Caki2 (cell line): ENCODE measurements at regions not wholly inside any gene's neighbourhood (a gene's known extent, or its start where the extent isn't known, plus 50 kb on each side); places are given as distances from the start of the nearest gene placed in this dataset.
"Not testable (repeated sequence)": the region's sequence is repeated elsewhere in the genome, so short reads cannot be mapped to it uniquely, and the experiment has no call there.

Experiments
- DNase-seq: peaks from one replicate; pipeline ENCODE4 v3.0.0-alpha.2; 2015; ENCODE audit warnings: low read depth
- in situ Hi-C: cut with HindIII; loops from 2 replicates; pipeline ENCODE4 v1.10.0; 2016; ENCODE audit warnings: low sequenced_read_pairs, low pct_unique_long_range_greater_than_20kb, mixed read lengths

DNA sequence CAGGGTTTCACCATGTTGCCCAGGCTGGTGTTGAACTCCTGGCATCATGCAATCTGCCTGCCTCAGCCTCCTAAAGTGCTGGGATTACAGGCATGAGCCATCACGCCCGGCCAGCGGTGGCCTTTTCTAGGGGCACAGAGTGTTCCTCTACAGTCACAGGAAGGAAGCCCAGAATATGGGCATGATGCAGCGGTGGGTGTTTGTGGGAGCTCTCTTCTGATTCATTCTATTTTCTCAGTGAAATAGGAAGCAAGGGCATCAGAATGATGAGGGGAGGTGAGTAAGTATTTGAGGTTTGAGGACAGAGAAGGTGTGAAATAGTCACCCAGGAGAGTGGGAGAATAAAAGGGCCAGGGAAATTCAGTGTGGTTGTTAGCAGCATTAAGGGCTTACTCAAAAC is 70.3 kb upstream of the PSME4 start:
- in situ Hi-C loops = no loop called here
- no peak for DNase-seq

DNA sequence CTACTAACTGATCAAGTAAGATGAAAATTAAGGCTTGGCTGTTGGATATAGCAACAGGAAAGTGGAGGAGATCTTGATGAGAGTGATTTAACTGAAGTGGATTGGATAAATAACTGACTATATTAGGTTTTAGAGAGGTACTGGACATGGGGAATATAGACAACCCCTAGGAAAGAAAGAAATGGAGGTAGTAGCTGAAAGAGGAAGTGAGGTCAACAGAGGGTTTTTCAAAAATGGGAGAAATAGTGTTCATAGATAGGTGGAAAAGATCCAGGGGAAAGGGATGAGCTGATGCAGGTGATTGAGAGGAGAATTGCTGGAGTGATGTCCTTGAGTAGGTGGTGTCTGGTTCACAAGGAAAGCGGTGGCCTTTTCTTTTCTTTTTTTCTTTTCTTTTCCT is 69.9 kb upstream of the PSME4 start:
- no peak for DNase-seq
- in situ Hi-C loops = no loop called here

GRCh38 chr2:54040250-54040649 is 69.5 kb upstream of the PSME4 start:
- DNase-seq = no peak
- in situ Hi-C loops = no loop called here

- no peak for DNase-seq
Measured at GRCh38 chr2:54038835-54039234, 68.0 kb upstream of the PSME4 start.

GRCh38 chr2:54031288-54031687 is 60.5 kb upstream of the PSME4 start:
- in situ Hi-C loops = not testable (repeated sequence)

More at GRCh38 chr2:54038835-54039234, 68.0 kb upstream of the PSME4 start:
- in situ Hi-C loops = no loop called here

DNA sequence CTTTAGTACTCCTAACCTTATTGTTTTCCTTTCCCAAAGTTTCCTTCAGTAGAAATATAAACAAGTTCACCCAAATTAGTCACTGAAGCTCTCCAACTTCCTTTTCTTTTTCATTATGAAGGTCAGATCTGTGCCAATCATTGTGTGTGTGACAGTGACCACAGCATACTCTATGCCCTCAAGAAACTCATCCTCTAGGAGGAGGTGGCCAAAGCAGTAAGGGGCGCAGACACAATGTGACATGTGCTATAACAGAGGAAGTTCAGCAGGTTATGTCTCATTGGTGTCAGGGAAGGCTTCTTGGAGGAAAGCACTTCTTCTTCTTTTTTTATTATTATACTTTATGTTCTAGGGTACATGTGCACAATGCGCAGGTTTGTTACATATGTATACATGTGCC is 60.0 kb upstream of the PSME4 start:
- in situ Hi-C loops = no loop called here
- no peak for DNase-seq

More at GRCh38 chr2:54031288-54031687, 60.5 kb upstream of the PSME4 start:
- DNase-seq = not testable (repeated sequence)

DNA sequence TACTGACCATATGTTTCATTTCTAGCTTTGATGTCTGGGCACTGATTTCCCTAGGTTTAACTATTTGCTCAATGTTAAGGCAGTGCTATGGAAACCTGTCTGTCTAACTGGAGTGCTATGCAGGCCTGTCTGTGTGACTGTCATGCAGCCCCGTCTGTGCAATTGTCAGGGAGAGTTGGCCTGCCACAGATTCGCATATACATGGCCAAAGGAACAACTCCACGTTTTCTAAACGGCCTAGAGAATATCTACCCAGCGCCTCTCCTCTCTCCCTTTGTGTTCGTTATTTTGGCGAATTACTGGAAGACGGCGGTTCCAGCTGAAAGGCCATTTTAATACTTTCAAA is 59.6 kb upstream of the PSME4 start:
- in situ Hi-C loops = no loop called here

DNA sequence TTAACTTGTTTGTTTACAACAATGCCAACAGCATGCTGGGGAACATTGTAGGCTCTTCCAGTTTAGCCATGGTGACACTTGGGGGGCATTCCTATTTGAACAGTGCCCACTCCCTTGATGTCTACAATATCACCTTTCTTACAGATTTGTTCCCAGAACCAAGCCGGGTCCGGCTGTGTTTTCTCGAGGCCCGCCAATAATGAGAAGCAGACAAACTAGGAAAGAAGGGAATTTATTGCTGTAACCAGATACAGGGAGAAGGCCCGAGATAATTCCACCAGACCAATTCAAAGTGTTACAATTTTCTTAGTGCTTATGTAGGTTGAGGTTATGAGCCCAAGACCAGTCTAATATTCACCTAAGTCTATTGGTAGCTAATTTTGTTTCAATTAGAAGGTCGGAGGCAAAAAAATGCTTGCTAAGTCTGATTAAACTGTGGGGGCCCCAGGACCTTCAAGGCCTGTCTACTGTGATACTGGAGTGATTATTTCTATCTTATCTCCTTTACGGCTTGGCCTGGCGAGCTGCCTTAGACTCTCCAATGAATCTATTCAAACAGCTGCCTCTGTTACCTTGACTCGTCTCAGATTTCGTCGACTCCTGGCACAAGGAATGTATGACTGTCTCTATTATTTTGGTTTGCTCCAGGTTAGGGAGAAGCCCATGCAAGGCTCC is 59.1 kb upstream of the PSME4 start:
- DNase-seq = no peak
- in situ Hi-C loops = no loop called here

More for the DNA sequence above, 59.6 kb upstream of the PSME4 start:
- no peak for DNase-seq

- DNase-seq = peak; percentile 69
- in situ Hi-C loops = not testable (repeated sequence)
Measured at GRCh38 chr2:54025463-54026075, 54.8 kb upstream of the PSME4 start.

DNA sequence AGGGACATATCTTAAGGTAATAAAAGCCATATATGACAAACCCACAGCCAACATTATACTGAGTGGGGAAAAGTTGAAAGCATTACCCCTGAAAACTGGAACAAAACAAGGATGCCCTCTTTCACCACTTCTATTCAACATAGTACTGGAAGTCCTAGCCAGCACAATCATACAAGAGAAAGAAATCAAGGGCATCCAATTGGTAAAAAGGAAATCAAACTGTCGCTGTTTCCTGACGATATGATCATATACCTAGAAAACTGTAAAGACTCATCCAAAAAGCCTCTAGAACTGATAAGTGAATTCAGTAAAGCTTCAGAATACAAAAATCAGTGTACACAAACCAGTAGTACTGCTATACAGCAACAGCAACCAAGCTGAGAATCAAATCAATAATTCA is 53.8 kb upstream of the PSME4 start:
- in situ Hi-C loops = no loop called here
- DNase-seq = no peak

GRCh38 chr2:54021702-54022101 is 50.9 kb upstream of the PSME4 start:
- DNase-seq = no peak
- in situ Hi-C loops = no loop called here

DNA sequence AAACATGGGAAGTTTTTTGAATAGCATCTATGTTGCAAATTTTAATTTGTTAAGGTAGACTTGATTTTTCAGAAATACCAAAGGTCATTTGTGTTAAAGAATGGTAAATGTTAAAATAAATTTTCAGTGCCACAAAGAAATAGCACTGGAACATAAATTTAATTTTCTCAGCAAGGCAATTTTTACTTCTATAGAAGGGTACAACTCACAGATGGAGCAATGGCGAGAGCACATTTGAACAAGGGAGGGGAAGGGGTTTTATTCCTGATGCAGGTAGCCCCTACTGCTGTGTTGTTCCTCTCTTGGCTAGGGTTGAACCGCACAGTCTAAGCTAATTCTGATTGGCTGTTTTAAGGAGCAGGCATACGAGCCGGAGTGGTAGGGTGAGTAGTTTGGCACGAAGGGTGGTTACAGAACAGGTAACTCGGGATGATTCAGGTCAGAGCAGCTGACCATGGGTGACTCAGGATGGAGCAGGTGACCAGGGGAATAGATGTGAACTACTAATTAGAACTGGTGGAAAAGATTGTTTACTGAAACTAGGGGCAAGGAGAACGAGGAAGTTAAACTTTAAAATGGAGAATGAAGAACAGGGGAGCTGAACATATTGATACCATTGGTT is 50.1 kb upstream of the PSME4 start:
- in situ Hi-C loops = no loop called here
- DNase-seq = no peak
